Stimulated activated CD4-positive, alpha-beta T cell treated with anti-CD3 and anti-CD28 coated beads, Interleukin-4, amount 100 ng/mL, for 48 hours (primary cell): ENCODE measurements at regions not wholly inside any gene's neighbourhood (a gene's known extent, or its start where the extent isn't known, plus 50 kb on each side); places are given as distances from the start of the nearest gene placed in this dataset.

Source experiments
- DNase-seq, 2 donors: peaks; one replicate each; pipeline ENCODE4 v3.0.0-alpha.2; 2020; ENCODE audit warnings: low read depth in 2 of 2

- DNase-seq, result no peak
Measured at GRCh38 chr9:7402334-7403027, 397.1 kb downstream of the DMAC1 start.

DNA sequence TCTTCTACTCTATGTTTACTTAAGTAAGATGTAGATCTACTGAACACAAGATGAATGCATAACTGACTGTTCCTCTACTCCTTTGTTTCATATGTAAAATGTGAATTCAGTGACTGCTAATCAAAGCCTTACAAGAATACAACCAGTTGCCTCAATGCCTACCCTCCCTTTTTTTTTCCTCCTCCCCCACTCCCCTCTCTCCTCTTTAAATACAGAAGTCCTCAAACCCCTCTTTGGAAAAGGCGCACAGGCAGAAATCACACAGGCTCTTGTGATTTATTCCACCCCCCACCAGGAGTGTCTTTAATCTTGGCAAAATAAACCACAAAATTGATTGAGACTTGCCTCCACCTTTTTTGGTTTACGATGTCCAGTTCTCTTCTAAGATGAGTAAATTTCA, 398.5 kb downstream of the DMAC1 start:
- no peak for DNase-seq

GRCh38 chr9:7394002-7394774, 405.4 kb downstream of the DMAC1 start:
- no peak for DNase-seq

DNA sequence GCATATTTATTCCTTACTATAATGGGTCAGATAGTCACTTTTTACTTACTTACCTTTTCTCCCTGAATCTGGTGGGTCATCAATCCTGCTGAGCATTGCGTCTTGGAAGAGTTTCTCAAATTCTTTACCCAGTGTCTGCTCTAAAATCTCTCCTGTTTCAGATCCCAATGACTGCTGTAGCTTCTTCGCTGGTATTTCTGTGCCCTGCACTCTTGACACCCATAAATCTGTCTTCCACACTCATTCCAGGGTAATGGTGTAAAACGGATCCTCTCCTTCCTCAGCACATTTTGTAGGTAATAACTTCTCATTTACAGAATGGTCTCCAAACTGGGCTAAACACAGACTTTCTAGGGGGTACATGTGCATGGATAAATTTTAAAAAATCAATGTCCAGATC, 407.4 kb downstream of the DMAC1 start:
- no peak for DNase-seq

DNA sequence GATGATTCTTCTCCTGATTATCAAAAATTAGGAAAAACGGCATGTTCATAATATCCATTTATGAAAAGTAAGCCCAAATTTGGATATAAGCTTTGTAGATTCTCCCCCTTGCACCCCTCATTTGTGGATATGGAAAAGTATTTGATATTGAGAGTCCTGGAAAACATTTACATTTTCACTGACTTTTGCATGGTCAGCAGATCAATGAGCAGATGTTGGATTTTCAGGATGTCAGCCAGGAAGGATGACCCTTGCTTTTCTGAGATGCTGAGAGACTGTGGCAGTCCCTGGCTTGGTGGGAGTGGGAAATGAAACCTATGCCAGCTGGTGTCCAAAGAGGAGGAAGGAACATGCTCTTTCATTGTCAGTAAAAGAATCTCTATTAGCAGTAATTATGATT, 410.8 kb downstream of the DMAC1 start:
- no peak for DNase-seq

DNA sequence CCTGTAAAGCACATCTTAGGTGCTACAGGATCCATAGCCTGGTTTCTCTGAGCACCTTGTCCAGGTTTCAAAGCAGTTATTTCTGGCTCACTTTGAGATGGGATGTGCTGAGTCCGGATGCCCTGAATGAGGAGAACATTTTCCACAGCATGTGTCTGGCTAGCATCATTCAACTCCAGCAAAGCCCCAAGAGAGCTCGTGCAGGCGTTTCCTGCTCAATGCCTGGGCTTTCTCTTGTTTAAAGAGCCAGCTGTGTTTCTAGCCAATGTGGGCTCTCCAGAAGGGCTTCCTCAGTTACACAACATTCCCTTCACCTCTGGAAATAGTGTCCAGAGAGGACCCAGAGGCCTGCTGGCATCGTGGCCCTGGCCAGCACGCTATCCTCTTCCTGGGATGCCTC, 411.7 kb downstream of the DMAC1 start:
- DNase-seq, result no peak

- DNase-seq, result no peak
Measured at GRCh38 chr9:7382304-7382703, 417.3 kb downstream of the DMAC1 start.

- DNase-seq, result no peak
Measured at GRCh38 chr9:7377489-7377888, 422.1 kb downstream of the DMAC1 start.

DNA sequence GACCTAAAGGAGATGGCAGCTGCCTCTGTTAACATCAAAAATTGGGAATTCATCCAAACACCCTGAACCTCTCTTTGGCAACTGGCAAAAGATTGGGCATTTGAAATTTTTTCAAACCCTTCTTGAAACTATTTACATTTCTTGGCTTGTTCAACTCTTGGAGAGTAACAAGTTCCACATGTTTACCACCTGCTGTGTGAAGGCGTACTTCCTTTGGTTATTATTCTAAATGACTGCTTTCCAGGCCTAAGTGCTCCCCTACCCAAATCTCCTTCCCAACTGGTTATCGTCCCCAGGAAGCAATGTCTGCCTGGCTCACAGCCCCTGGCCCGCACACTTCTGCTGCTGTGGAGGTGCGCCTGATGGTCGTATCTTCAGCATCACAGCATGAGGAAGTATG, 422.7 kb downstream of the DMAC1 start:
- DNase-seq, result no peak

DNA sequence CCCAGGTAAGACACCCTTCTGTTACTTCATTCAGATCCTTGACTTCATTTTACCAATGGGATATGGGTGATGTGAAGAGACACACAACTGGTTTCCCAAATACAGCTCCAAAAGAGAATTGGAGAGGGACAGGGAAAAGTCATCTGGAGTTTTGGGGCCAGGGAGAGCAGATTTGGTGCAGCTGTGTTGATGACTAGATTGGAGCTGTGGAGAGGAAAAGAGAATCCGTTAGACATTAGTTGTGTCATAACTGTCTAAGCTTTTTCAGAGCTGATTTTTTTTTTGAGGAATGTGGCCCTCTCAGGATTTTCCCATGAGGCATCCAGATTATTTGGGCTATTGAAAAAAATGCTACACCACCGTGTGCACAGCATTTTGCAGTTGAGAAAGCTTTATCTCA, 423.4 kb downstream of the DMAC1 start:
- no peak for DNase-seq

DNA sequence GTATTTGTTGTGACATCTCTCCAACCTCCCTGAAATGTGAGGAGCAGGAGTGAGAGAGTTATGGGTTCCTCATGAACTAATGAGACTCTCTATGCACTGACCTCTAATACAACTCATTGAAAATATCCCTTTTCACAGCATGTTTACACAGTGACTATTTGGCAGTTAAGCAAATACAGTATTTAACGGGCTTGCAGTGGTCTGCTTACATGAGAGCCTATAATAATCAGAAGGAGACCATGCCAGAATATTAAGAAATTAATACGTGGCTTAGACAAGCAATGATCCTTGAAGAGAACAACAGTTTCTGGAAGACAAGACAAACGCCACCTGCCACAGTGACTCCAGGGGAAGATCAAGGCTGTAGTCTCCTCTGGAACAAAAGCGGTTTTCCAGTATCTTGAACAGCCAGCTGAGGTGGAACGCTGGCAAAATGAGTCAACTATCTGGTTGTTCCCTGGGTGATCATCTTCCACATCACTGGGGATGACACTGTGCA, 424.5 kb downstream of the DMAC1 start:
- DNase-seq, result no peak

DNA sequence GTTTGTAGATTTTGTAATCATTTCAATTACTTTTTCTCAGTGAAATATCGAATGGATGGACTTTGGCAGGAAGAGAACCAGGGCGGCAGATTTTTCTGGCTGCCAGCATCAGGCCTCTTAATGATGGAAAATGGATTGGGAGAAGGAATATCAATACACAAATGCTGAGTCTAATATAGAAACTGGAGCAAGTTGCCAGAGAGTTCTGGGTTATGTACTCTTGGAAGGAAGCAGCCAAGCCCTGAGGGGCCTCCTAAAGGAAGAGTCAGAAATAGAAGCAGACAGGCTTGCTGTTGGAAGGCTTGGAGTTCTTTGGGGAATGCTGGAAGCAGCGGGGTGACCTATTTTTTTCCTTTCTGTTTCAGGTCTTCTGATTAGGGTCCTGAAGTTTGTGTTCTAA, 428.6 kb downstream of the DMAC1 start:
- no peak for DNase-seq

GRCh38 chr9:7370381-7370780, 429.2 kb downstream of the DMAC1 start:
- no peak for DNase-seq

- DNase-seq, result no peak
Measured at GRCh38 chr9:7369384-7369821, 430.2 kb downstream of the DMAC1 start.

DNA sequence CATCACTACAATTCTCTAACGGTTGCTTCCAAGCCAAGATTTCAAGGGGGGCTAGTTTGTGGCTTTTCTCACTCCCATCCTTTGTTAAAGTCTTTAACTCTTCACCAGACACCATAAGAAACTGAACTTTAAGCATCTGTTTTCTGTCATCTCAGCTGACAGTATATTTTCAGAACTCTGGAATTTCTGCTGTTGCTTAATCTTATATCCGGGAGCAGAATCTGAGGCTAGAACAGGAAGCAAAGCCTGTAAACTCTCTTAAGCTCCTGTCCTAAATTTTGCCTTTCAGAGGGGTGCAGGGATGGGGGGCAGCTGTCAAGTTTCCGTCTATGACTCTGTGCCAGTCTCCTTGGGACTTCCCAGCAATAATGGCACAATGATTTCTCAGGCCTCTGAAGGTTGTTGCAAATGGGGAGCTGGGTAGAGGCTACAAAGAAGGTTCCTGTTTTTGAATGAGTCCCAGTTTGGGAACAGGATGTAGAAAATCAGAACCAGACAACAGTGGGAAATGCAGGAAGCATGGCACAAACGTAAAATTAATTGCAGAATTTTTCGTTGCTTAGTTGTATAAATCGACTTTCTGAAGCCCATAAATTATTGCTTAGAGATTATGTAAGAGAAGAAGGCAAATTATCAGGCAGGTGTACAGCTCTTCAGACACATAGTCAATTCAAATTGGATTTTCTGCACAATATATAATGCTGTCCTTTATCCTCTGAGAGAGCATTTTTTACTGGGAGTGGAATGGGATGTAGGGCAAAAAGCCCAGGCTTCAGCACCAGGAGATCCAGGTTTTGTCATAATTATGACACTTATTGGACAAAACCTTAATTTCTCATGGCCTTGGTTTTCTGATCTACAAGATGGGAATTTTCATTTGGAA, 430.9 kb downstream of the DMAC1 start:
- no peak for DNase-seq

GRCh38 chr9:7367726-7368125, 431.9 kb downstream of the DMAC1 start:
- no peak for DNase-seq

- DNase-seq, result no peak
Measured at GRCh38 chr9:7366121-7366520, 433.5 kb downstream of the DMAC1 start.

- no peak for DNase-seq
Measured at GRCh38 chr9:7363777-7364477, 435.7 kb downstream of the DMAC1 start.

- no peak for DNase-seq
Measured at GRCh38 chr9:7360513-7360912, 439.1 kb downstream of the DMAC1 start.

GRCh38 chr9:7358876-7359275, 440.7 kb downstream of the DMAC1 start:
- no peak for DNase-seq

GRCh38 chr9:7354704-7355103, 444.9 kb downstream of the DMAC1 start:
- no peak for DNase-seq

GRCh38 chr9:7348692-7349091, 450.9 kb downstream of the DMAC1 start:
- no peak for DNase-seq
